8988T (cell line): ENCODE measurements at regions not wholly inside any gene's neighbourhood (a gene's known extent, or its start where the extent isn't known, plus 50 kb on each side); places are given as distances from the start of the nearest gene placed in this dataset.
"Not testable (repeated sequence)": the region's sequence is repeated elsewhere in the genome, so short reads cannot be mapped to it uniquely, and the experiment has no call there.

Experiments
- DNase-seq: peaks from one replicate; pipeline ENCODE4 v3.0.0; 2011

DNA sequence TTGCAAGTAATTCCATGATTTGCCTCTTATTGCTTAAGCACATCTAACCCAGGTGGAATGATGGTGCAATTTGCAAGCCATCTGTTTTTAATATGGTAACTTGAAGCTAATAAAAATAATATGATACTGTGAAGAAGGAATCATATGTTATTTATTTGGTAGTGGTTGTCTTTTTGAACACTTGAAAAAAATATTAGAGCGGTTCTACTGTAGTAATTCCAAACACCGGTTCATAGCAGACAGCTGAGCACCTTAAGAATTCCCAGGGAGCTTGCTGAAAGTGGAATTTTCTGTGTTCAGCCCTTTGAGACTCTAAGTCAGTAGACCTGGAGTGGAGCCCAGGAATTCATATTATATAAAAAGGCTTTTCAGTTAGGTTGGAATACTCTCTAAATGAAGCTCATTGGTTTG is 687.4 kb downstream of the EDEM1 start:
- no peak for DNase-seq

DNA sequence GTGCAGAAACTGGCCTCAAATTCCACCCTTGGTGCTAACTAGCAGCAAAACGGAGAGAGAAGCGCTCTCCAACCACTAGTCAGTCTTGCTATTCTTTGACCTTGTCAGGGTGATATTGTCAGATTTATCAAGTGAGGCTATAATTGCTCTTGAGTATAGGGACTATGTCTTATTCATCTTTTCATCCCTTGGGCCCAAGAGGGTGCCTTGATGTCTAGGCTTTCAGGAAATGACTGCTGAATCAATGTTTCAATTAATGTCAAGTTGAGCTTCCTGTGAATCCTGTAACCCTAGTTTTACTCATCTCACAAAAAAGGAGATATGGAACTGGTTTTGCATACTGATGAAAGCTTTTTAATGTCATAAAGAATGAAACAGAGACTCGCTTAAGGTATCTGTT is 701.3 kb downstream of the EDEM1 start:
- no peak for DNase-seq

DNA sequence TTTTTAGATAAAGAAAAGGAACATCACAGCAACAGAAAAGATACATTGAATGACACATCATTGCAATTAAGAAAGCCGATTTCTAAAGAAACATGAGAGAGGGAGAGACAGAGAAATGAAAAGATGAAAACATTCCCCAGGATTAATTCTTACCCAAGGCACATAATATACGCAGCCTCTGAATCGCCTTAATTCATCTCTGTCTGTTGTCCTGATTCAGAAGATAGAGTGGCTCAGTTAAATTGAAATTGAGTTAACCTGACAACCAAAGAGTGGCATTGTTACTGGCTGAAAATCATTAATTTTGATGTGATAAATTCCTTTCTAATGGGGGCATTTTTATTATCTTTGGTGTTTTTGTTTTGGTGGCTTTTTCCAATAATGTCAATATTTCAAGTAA is 701.9 kb downstream of the EDEM1 start:
- no peak for DNase-seq

DNA sequence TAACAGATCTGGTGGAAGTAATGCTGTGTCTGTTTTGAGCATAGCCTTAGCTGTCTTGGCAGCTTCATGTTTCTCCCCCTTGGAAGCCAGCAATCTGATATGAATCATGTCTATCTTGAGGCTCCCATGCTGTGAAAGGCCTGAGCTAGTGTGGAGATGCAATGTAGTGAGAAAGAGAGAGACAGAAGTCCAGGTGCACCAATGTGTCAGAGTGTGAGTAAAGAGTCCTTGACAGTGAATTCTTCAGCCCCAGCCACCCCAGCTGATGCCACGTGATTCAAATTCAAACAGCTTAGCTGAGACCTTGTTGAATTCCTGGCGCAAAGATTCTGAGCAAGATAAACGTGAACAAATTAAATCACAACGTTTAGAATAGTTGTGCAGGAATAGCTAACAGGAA is 704.2 kb downstream of the EDEM1 start:
- DNase-seq = no peak

DNA sequence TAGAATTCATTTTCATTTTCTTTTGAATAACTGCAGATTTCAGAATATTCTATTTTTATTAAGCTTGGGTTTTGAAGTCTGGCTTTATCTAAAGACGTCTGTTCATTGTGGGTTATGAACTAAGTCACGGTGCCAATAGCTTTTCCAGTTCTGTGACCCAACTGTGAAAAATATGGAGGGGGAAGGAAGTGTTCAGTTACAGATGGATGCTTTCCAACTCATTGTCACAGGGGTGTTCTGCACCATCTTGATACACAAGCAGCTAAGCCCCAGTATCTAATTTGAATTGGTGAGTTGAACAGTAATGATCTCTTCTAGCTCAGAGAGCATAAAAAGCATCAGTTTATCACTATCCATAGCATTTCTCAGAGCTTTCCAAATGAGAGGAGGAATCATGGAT is 710.6 kb downstream of the EDEM1 start:
- DNase-seq = no peak

DNA sequence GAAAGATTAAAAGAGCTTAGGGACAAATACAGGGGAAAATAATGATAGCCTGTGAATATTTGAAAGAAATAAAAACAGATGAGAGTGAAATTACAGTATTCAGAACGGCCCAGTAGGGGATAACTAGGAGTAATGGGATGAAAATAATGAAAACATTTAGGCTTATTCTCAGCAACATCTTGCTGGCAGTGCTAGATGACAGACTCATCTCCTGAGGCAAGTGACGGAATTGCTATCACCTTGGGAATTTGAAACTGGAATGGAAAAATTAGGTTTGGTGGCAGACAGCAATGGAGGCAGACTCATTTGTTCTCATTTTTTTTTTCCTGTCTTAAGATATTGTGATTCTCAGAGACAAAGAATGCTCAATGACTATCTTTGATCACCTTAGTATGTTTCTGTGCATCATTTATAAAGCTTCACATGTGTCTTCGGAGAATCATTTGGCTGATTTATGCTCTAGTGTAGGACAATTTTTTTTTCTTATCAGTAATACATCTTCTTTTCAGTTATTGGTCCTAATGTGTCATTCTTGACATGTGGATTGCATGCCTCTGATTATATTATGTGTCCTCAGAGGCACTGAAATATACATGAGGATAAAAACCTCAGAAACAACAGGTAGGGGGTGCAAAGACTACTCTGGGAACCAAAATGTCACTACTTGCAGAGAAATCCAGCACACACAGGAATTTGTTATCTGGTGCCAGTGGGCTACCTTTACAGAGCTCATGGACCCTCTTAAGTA is 711.7 kb downstream of the EDEM1 start:
- DNase-seq = no peak

DNA sequence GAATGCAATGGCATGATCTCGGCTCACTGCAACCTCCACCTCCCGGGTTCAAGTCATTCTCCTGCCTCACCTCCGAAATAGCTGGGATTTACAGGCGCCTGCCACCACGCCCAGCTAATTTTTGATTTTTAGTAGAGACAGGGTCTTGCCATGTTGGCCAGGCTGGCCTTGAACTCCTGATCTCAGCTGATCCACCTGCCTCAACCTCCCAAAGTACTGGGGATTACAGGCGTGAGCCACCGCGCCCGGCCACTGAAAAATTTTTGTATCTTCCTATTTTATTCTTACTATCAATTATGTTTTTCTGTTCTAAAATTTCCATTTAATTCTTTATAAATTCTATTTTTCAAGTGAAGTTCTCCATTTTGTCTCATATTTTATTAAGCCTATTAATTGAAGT is 730.4 kb downstream of the EDEM1 start:
- no peak for DNase-seq

DNA sequence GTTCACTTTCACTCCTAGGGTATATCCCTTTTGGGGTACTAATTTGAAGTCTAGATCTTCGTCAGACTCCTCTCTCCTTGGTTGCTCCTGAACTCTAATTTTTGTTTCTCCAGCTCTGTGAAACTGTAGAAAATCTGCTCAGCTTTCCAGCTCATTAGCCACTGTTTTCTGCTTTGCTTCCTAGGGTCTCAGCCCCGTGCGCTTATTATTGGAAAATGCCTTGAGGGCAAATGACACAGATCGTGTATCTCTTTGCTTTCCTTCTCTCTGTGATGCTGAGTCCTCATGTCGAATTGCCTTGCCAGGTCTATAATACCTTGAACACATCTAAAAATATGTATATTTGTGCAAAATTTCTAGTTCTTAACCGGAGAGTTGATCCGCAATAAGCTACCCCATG is 731.1 kb downstream of the EDEM1 start:
- no peak for DNase-seq

DNA sequence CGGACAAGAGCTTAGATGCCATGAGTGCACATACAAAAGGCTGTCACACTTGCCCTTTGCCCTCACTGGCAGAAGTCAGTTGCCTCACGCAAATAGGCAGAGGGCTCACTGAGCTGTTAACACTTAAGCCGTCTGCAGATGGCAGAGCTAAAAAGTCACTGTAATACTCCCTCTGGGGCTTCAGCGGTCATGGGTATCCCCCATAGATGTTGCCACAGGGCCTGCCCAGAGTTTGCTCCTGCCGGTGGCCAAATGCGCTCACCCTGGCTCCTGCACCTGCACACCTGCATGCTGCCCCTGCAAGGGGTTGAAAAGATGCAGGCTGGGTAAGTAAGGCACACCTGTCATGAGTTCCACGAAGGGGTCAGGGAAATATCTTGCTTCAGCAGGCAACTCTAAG is 741.5 kb downstream of the EDEM1 start:
- DNase-seq = no peak

DNA sequence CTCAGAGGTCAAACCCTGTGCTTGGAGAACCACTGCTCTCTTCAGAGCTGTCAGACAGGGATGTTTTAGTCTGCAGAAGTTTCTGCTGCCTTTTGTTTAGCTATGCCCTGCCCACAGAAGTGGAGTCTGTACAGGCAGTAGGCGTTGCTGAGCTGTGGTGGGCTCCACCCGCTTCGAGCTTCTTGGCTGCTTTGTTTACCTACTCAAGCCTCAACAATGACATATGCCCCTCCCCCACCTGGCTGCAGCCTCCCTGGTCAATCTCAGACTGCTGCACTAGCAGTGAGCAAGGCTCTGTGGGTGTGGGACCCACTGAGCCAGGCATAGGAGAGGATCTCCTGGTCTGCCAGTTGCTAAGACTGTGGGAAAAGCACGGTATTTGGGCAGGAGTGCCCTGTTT is 756.6 kb downstream of the EDEM1 start:
- not testable (repeated sequence) for DNase-seq

DNA sequence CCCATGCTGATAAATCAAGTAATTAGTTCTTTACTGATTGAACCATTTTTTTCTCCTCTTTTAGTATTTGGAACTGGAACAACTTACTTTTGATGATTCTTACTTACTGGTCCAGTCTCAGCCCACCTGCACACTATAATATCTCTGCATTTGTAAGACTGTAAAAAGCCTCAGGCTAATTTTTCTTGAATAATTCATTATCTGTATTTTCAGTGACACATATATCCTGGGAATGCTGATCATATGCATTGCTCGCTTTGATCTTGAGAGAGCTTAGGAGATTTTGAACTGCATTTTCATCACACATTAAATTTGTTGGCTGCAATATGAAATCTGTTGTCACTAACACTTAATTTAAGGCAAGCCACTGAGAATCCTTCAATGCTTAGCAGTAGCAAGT is 760.6 kb downstream of the EDEM1 start:
- DNase-seq = no peak

DNA sequence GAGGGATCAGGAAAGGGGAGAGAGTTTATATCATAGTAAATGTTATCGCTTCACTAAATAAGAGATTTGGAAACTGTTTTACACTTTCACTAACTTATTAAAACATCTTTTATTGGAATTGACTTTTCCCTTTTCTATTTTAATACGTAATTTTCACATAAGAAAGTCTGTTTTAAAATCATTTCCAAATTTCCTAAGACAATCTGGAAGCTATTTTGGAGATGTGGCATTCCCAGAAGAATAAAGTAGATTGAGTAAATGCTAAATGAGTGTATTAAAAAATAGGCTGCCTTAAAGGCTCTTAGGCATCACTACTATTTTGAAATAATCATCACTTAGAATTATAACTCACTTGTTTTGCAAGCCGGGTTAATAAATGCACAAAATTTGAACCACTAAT is 763.5 kb downstream of the EDEM1 start:
- DNase-seq = no peak

DNA sequence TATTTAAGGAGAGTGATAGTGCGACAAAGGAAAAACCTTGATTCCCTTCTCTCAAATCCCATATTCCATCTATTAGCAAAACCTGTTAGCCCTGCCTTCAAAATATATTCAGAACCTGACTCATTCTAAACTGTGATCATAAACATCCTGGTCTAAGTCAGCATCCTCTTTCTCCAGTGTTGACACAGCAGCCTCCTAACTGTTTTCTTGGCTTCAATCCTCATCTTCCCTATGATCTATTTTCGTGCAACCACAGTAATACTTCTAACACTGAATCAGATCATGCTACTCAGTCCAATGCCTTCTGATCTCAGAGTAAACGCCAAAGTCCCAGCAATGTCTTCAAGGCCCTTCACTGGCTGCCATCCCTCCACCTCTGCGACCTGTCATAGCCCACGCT is 785.1 kb downstream of the EDEM1 start:
- DNase-seq = no peak

DNA sequence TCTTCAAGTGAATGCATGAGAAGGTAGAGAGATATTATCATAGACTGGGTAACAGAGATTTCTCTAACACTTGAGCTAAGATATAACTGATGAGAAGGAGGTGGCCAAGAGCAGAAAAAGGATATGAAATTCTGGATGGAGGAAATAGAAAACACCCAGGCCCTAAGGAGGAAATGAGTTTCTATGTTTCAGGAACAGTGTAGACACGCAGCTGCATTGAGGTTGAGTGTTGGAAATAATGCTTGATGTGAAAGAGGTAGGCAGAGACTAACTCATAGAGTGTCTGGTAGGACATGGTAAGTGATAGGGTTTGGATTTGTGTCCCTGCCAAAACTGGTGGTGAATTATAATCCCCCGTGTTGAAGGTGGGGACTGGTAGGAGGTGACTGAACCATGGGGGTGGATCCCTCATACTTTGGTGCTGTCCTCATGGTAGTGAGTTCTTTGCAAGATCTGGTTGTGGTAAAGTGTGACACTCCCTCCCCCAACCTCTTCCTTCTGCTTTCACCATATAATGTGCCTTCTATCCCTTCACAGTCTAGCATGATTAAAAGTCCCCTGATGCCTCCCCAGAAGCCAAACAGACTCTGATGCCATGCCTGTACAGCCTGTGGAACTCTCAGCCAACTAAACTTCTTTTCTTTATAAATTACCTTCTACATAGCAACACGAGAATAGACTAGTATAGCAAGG is 787.3 kb downstream of the EDEM1 start:
- DNase-seq = no peak

DNA sequence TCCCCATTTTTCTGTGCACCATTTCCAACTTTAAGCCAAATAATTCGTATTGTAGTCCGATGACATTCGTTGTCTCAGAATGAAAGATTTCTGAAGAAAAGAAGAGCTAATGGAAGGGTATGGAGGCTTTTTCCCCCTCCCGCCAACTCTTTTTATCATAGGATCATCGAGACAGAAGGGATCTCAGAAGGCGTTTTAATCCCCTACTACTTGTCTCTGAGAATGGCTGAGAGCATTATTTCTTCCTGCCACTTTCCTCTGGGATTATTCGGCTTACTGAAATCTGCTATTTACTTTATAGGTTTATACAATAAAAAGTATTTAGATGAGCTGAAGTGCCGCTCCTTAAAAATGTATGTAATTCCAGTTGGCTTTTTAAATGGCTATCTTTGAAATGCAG is 789.8 kb downstream of the EDEM1 start:
- no peak for DNase-seq

DNA sequence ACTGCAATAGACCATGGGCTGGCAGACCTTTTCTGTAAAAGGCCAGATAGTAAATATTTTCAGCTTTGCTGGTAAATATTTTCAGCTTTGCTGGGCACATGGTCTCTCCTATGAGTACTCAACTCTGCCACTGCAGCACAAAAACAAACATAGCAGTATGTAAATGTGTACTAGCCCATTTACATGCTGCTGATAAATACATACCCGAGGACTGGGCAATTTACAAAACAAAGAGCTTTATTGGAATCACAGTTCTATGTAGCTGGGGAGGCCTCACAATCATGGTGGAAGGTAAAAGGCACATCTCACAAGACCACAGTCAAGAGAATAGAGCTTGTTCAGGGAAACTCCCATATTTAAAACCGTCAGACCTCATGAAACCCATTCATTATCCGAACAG is 793.0 kb downstream of the EDEM1 start:
- no peak for DNase-seq

DNA sequence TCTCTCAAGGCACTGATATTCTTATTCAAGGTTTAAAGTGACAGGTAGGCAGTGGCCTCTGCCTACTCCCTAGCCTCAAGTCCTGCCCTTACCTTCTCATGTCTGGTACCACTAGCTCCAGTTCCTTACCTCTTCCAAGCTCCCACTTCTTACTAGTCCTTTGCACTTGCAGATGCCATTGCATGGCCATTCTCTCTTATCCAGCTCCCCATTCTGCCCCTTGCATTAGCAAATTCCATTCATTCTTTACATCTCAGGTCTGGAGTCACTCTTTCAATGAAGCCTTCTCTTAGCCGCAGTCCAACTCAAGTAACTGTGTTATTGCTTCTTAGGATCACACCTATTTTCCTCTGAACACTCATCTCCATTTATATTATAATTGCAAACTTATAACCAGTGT is 807.1 kb downstream of the EDEM1 start:
- no peak for DNase-seq

DNA sequence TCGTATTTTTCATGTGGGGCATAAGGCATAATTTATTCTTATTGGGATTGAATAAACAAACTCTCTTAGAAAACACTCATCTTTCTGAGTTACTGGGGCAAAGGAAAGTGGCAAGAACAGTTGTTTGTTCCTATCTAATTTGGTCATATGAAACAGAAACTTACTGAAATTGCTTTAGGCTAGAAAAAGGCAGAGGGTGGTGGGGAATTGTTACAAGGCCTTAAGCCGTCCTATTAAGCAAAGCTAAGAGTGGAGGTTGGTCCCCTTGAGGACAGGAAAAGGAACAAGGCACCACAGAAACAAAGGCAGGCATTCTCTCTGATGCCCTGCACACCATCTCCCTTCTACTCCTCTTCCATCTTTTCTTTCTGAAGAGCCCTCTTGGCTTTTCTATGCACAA is 830.9 kb downstream of the EDEM1 start:
- DNase-seq = no peak

DNA sequence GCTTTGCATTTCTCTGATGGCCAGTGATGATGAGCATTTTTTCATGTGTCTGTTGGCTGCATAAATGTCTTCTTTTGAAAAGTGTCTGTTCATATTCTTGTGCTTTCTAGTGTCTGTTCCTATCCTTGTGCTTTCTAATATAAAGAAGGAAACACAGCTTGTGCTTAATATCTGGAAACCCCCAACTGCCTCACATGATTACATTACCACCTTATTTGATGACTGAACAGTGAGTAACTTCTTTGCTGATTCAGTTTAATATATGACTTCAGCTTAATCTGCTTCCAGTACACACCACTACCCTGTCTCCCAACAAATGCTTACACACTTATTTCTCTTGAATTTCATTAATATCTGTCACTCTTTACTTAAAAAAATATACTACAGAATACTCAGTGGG is 835.1 kb downstream of the EDEM1 start:
- no peak for DNase-seq

DNA sequence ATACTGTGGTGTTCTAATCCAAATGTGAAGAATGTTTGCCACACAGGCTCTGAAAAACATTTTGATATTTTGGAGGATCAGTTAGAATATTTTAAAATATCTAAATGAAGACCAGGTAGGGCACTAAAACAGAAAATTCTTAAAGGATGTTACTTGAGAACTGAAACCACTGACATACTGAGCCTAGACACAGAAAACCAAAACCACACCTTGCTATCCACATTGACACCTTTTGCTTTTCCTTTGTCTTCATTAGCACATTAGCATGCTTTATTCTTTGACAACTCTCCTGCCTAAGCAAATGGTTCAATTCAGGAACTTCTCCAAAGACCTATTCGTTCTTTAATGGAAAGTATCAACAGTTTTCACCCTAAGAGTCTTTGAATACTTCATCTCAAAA is 835.9 kb upstream of the GRM7 start:
- no peak for DNase-seq

DNA sequence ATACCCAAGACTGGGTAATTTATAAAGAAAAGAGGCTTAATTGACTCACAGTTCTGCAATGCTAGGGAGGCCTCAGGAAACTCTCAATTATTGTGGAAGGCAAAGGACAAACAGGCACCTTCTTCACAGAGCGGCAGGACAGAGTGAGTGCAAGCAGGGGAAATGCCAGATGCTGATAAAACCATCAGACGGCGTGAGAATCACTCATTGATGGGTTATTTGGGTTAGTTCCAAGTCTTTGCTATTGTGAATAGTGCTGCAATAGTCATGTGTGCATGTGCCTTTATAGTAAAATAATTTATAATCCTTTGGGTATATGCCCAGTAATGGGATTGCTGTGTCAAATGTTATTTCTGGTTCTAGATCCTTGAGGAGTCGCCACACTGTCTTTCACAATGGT is 830.3 kb upstream of the GRM7 start:
- DNase-seq = not testable (repeated sequence)

DNA sequence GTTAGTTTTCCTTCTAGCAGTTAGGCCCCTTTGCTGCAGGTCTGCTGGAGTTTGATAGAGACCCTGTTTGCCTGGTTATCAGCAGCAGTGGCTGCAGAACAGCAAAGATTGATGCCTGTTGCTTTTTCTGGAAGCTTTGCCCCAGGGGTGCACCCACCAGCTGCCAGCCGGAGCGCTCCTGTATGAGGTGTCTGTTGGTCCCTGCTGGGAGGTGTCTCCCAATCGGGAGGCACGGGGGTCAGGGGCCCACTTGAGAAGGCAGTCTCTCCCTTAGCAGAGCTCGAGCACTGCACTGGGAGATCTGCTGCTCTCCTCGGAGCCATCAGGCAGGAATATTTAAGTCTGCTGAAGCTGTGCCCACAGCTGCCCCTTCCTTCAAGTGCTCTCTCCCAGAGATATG is 825.3 kb upstream of the GRM7 start:
- DNase-seq = no peak

DNA sequence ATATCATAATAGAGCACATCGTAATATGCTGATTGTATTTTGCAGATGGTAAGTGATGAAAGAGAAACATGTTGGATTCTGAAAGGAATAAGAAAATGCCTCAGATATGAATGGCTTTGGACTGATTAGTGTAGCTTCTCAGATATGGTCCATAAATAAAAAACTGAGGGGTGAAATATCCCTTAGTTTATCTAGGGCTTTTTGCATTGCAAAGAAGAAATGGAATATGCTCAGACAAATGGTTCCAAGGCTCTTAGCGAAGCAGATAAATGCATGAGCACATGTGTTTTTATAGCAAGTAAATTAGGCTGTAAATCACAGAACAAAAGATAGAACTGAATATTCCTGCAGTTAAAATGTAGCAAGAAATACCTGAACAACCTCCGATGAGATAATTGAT is 820.9 kb upstream of the GRM7 start:
- DNase-seq = no peak

DNA sequence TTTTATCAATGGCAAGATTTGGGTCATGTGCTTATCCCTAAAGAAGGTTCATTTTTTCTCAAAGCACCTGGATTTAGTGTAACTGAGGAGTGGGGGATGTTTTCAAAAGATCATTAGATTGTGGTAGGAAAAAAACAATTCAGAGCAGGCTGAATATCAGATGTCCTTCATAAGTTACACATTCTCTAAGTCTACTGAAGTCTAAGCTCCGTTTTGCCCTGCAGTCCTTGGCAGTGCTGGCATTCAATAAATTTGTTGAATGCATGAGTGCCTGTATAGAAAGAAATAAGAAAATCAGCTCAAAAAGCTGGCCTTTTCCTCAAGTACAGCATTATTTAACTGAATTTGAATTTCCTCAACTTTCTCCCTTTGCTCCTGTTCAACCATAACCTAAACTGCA is 819.0 kb upstream of the GRM7 start:
- no peak for DNase-seq

DNA sequence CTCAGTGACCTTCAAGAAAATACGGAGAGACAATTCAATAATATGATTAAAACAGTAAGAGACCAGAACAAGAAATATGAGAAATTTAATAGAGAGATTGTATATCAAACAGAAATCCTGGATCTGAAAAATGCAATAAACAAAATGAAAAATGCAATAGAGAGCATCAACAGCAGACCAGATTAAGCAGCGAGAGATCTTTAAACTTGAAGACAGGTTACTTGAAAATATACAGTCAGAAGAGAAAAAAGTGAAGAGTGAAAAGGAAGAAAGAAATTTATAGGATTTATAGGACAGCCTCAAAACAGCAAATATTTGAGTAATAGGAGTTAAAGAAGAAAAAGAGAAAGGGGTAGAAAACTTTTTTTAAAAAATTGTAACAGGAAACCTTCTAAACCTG is 813.9 kb upstream of the GRM7 start:
- DNase-seq = no peak
